ENCODE measurements at regions not wholly inside any gene's neighbourhood (a gene's known extent, or its start where the extent isn't known, plus 50 kb on each side); places are given as distances from the start of the nearest gene placed in this dataset.

DNA sequence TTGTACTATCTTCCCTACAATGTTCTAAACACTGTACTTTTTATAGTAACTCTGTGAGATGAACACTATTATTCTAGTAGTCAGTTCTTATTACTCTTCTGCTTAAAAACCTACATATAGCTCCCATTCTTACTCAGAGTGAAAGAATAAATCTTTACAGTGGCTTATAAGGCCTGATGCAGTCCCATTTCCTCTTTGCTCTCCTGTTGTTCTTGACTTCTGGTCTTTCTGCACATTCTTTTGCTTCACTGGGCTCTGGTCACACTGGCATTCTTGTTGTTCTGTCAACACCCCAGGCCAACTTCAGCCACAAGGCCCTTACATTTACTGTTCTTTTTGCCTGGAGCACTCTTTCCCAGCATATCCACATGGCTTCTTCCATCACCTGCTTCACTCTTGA, 58.2 kb upstream of the TP63 start:
- no peaks in the 10 kb centered on the region for H3K36me3 ChIP-seq (ENCODE audit: control insufficient read depth in 2 of 2, insufficient read depth in 2 of 2, low read length in 1 of 2)
- H3K4me1 ChIP-seq (ENCODE audit: control insufficient read depth in 2 of 2, insufficient read depth in 2 of 2, low read length in 1 of 2): no peaks in the 10 kb centered on the region
- H3K9me3 ChIP-seq (ENCODE audit: control insufficient read depth in 2 of 2, insufficient read depth in 1 of 2, low read depth in 1 of 2, low read length in 1 of 2): no peaks in the 10 kb centered on the region
- H3K27me3 ChIP-seq (ENCODE audit: control insufficient read depth in 1 of 2, insufficient read depth in 2 of 2, low read length in 2 of 2): no peaks in the 10 kb centered on the region
- no peak overlapping the region for H3K27ac ChIP-seq (ENCODE audit: low read depth in 2 of 2, low read length in 1 of 2)
- H3K4me3 ChIP-seq (ENCODE audit: low read depth in 1 of 2, low read length in 2 of 2): no peak overlapping the region

- no peaks in the 10 kb centered on the region for H3K9me3 ChIP-seq (ENCODE audit: control insufficient read depth in 2 of 2, insufficient read depth in 1 of 2, low read depth in 1 of 2, low read length in 1 of 2)
- H3K27ac ChIP-seq (ENCODE audit: low read depth in 2 of 2, low read length in 1 of 2): no peak overlapping the region
- 55 to 57% methylated on average over 1 of the region's 1 CpG for WGBS, 2 donors
- H3K4me3 ChIP-seq (ENCODE audit: low read depth in 1 of 2, low read length in 2 of 2): no peak overlapping the region
- no peaks in the 10 kb centered on the region for H3K36me3 ChIP-seq (ENCODE audit: control insufficient read depth in 2 of 2, insufficient read depth in 2 of 2, low read length in 1 of 2)
- H3K4me1 ChIP-seq (ENCODE audit: control insufficient read depth in 2 of 2, insufficient read depth in 2 of 2, low read length in 1 of 2): no peaks in the 10 kb centered on the region
- H3K27me3 ChIP-seq (ENCODE audit: control insufficient read depth in 1 of 2, insufficient read depth in 2 of 2, low read length in 2 of 2): no peaks in the 10 kb centered on the region
Measured at GRCh38 chr3:189576486-189576885, 54.7 kb upstream of the TP63 start.

GRCh38 chr3:189577050-189577951, 53.9 kb upstream of the TP63 start:
- Histone ChIP-seq H3K36me3 (ENCODE audit: control insufficient read depth in 2 of 2, insufficient read depth in 2 of 2, low read length in 1 of 2) (no peaks in the 10 kb centered on the region), H3K4me3 (ENCODE audit: low read depth in 1 of 2, low read length in 2 of 2) (no peak overlapping the region), H3K27me3 (ENCODE audit: control insufficient read depth in 1 of 2, insufficient read depth in 2 of 2, low read length in 2 of 2) (no peaks in the 10 kb centered on the region), H3K27ac (ENCODE audit: low read depth in 2 of 2, low read length in 1 of 2) (peak overlapping the region in 1 of 2 donors; percentile 28), H3K9me3 (ENCODE audit: control insufficient read depth in 2 of 2, insufficient read depth in 1 of 2, low read depth in 1 of 2, low read length in 1 of 2) (no peaks in the 10 kb centered on the region), H3K4me1 (ENCODE audit: control insufficient read depth in 2 of 2, insufficient read depth in 2 of 2, low read length in 1 of 2) (no peaks in the 10 kb centered on the region)
- WGBS, 2 donors: 49 to 55% methylated on average over 5 of the region's 5 CpGs

- Histone ChIP-seq H3K27me3 (ENCODE audit: control insufficient read depth in 1 of 2, insufficient read depth in 2 of 2, low read length in 2 of 2) (no peaks in the 10 kb centered on the region), H3K4me1 (ENCODE audit: control insufficient read depth in 2 of 2, insufficient read depth in 2 of 2, low read length in 1 of 2) (no peaks in the 10 kb centered on the region), H3K4me3 (ENCODE audit: low read depth in 1 of 2, low read length in 2 of 2) (no peak overlapping the region), H3K27ac (ENCODE audit: low read depth in 2 of 2, low read length in 1 of 2) (no peak overlapping the region), H3K9me3 (ENCODE audit: control insufficient read depth in 2 of 2, insufficient read depth in 1 of 2, low read depth in 1 of 2, low read length in 1 of 2) (no peaks in the 10 kb centered on the region), H3K36me3 (ENCODE audit: control insufficient read depth in 2 of 2, insufficient read depth in 2 of 2, low read length in 1 of 2) (no peaks in the 10 kb centered on the region)
- 88 to 92% methylated on average over 2 of the region's 2 CpGs for WGBS, 2 donors
Measured at GRCh38 chr3:189580190-189580589, 51.0 kb upstream of the TP63 start.

Measured in esophagus (tissue), 2 donors.